GM12878 (cell line): ENCODE measurements at regions not wholly inside any gene's neighbourhood (a gene's known extent, or its start where the extent isn't known, plus 50 kb on each side); places are given as distances from the start of the nearest gene placed in this dataset.
"Not testable (repeated sequence)": the region's sequence is repeated elsewhere in the genome, so short reads cannot be mapped to it uniquely, and the experiment has no call there.

Experiments used
- CHD4 ChIP-seq: fragments of 200-600 bp; sonication (generic); IDR thresholded peaks from 2 replicates; pipeline ENCODE4 v1.6.1; 2016; ENCODE audit warnings: mild to moderate bottlenecking
- EED ChIP-seq: sonication (generic); IDR thresholded peaks from 2 replicates; pipeline ENCODE4 v1.6.1; 2016; ENCODE audit warnings: antibody characterized with exemption, low read depth
- EZH2 ChIP-seq: IDR thresholded peaks from 2 replicates; pipeline ENCODE4 v1.6.1; 2012; ENCODE audit warnings: low read depth, mild to moderate bottlenecking, control low read depth, inconsistent platforms, low read length, borderline replicate concordance; ENCODE audit not compliant: control insufficient read depth
- HDAC2 ChIP-seq: fragments of 200-600 bp; sonication (generic); IDR thresholded peaks from 2 replicates; pipeline ENCODE4 v1.6.1; 2017
- JUND ChIP-seq: IDR thresholded peaks from 2 replicates; pipeline ENCODE4 v1.6.1; 2012; ENCODE audit warnings: low read depth, mild to moderate bottlenecking, low read length, improper control_type of control experiment, moderate library complexity
- KDM1A ChIP-seq: fragments of 200-600 bp; sonication (generic); IDR thresholded peaks from 2 replicates; pipeline ENCODE4 v1.6.1; 2016; ENCODE audit warnings: borderline replicate concordance
- POLR2A ChIP-seq: IDR thresholded peaks from 2 replicates; pipeline ENCODE4 v1.6.1; 2011; ENCODE audit warnings: low read depth, mild to moderate bottlenecking, low read length
- RAD21 ChIP-seq: IDR thresholded peaks from 2 replicates; pipeline ENCODE4 v1.6.1; 2011; ENCODE audit warnings: mild to moderate bottlenecking, low read depth, low read length, moderate library complexity; ENCODE audit not compliant: insufficient read depth
- RFX5 ChIP-seq: IDR thresholded peaks from 2 replicates; pipeline ENCODE4 v1.6.1; 2011; ENCODE audit warnings: low read depth, low read length, improper control_type of control experiment
- TAF1 ChIP-seq: IDR thresholded peaks from 2 replicates; pipeline ENCODE4 v1.6.1; 2011; ENCODE audit warnings: mild to moderate bottlenecking, low read depth, low read length, borderline replicate concordance
- TF ChIP-seq, protein P1 (sequence below), 3 experiments: IDR thresholded peaks in 2 of 3; conservative IDR thresholded peaks in 1 of 3; 2 replicates each; pipeline ENCODE4 v1.5.1; 2011; ENCODE audit warnings: low read depth in 3 of 3, low read length in 3 of 3, mild to moderate bottlenecking in 3 of 3, control low read depth in 2 of 3, moderate library complexity in 2 of 3, inconsistent platforms in 1 of 3, mixed read lengths in 1 of 3; ENCODE audit not compliant: control insufficient read depth in 2 of 3, insufficient read depth in 1 of 3; ENCODE audit errors: extremely low read depth in 1 of 3
- TF ChIP-seq, protein P2 (sequence below): fragments of 450-650 bp; conservative IDR thresholded peaks from 2 replicates; pipeline ENCODE4 v1.6.1; 2017; ENCODE audit warnings: mild to moderate bottlenecking, moderate library complexity
- TF ChIP-seq, protein P3 (sequence below): IDR thresholded peaks from 2 replicates; pipeline ENCODE4 v1.6.1; 2012; ENCODE audit warnings: low read depth, low read length, improper control_type of control experiment

DNA sequence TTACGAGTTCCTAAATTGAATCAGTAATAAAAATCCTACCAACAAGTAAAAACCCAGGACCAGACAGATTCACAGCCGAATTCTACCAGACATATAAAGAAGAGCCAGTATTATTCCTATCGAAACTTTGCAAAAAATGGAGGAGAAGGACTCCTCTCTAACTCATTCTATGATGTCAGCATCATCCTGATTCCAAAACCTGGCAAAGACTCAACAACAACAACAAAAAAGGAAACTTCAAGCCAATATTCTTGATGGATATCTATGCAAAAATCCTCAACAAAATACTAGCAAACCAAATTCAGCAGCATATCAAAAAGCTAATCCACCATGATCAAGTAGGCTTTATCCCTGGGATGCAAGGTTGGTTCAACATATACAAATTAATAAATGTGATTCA, 84.6 kb upstream of the ADRB2 start:
- not testable (repeated sequence) for TF ChIP-seq JUND, KDM1A, CHD4, POLR2A, EED, HDAC2, RFX5, RAD21, TAF1, EZH2
- TF ChIP-seq, protein P1, sequence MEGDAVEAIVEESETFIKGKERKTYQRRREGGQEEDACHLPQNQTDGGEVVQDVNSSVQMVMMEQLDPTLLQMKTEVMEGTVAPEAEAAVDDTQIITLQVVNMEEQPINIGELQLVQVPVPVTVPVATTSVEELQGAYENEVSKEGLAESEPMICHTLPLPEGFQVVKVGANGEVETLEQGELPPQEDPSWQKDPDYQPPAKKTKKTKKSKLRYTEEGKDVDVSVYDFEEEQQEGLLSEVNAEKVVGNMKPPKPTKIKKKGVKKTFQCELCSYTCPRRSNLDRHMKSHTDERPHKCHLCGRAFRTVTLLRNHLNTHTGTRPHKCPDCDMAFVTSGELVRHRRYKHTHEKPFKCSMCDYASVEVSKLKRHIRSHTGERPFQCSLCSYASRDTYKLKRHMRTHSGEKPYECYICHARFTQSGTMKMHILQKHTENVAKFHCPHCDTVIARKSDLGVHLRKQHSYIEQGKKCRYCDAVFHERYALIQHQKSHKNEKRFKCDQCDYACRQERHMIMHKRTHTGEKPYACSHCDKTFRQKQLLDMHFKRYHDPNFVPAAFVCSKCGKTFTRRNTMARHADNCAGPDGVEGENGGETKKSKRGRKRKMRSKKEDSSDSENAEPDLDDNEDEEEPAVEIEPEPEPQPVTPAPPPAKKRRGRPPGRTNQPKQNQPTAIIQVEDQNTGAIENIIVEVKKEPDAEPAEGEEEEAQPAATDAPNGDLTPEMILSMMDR (IDR thresholded peaks at IDR 0.05 in 2 of 3, conservative IDR thresholded peaks at IDR 0.05 in 1 of 3; ENCODE audit: control insufficient read depth in 2 of 3, extremely low read depth in 1 of 3, insufficient read depth in 1 of 3, low read depth in 3 of 3, low read length in 3 of 3): not testable (repeated sequence)
- TF ChIP-seq, protein P2, sequence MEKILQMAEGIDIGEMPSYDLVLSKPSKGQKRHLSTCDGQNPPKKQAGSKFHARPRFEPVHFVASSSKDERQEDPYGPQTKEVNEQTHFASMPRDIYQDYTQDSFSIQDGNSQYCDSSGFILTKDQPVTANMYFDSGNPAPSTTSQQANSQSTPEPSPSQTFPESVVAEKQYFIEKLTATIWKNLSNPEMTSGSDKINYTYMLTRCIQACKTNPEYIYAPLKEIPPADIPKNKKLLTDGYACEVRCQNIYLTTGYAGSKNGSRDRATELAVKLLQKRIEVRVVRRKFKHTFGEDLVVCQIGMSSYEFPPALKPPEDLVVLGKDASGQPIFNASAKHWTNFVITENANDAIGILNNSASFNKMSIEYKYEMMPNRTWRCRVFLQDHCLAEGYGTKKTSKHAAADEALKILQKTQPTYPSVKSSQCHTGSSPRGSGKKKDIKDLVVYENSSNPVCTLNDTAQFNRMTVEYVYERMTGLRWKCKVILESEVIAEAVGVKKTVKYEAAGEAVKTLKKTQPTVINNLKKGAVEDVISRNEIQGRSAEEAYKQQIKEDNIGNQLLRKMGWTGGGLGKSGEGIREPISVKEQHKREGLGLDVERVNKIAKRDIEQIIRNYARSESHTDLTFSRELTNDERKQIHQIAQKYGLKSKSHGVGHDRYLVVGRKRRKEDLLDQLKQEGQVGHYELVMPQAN: not testable (repeated sequence)
- TF ChIP-seq, protein P3, sequence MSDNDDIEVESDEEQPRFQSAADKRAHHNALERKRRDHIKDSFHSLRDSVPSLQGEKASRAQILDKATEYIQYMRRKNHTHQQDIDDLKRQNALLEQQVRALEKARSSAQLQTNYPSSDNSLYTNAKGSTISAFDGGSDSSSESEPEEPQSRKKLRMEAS: not testable (repeated sequence)
